ENCODE measurements at regions not wholly inside any gene's neighbourhood (a gene's known extent, or its start where the extent isn't known, plus 50 kb on each side); places are given as distances from the start of the nearest gene placed in this dataset.
"Not testable (repeated sequence)": the region's sequence is repeated elsewhere in the genome, so short reads cannot be mapped to it uniquely, and the experiment has no call there.

- H3K4me1 ChIP-seq: no peaks in the 10 kb centered on the region
- DNase-seq: no peak
- ATAC-seq: no peak
- H3K36me3 ChIP-seq (ENCODE audit: insufficient read depth in 1 of 2, low read depth in 1 of 2): no peaks in the 10 kb centered on the region
- TF ChIP-seq CTCF (IDR thresholded peaks at IDR 0.05): no peak
- WGBS, 3 donors: 79 to 88% (median 82%) methylated on average over 3 of the region's 3 CpGs
- H3K4me3 ChIP-seq: no peak overlapping the region
- no peak overlapping the region for H3K27ac ChIP-seq
- H3K27me3 ChIP-seq (ENCODE audit: insufficient read depth in 3 of 3, low read length in 2 of 3): no peaks in the 10 kb centered on the region
- intact Hi-C loops (cut with DNase I): no loop called here
- H3K9me3 ChIP-seq: no peaks in the 10 kb centered on the region
Observed at GRCh38 chr3:177402533-177402932, 205.3 kb upstream of the TBL1XR1 start.

- 87 to 94% (median 90%) methylated on average over 3 of the region's 3 CpGs for WGBS, 3 donors
- intact Hi-C loops (cut with DNase I): no loop called here
- no peak for DNase-seq
- Histone ChIP-seq H3K36me3 (ENCODE audit: insufficient read depth in 1 of 2, low read depth in 1 of 2) (no peaks in the 10 kb centered on the region), H3K27ac (no peak overlapping the region), H3K4me1 (no peaks in the 10 kb centered on the region), H3K4me3 (no peak overlapping the region), H3K27me3 (ENCODE audit: insufficient read depth in 3 of 3, low read length in 2 of 3) (no peaks in the 10 kb centered on the region), H3K9me3 (no peaks in the 10 kb centered on the region)
- ATAC-seq: no peak
- no peak for TF ChIP-seq CTCF (IDR thresholded peaks at IDR 0.05)
Observed at GRCh38 chr3:177405191-177405672, 207.9 kb upstream of the TBL1XR1 start.

GRCh38 chr3:177410730-177411129 is 213.4 kb upstream of the TBL1XR1 start:
- ATAC-seq: no peak
- no peaks in the 10 kb centered on the region for H3K9me3 ChIP-seq
- no peak overlapping the region for H3K27ac ChIP-seq
- no peak for TF ChIP-seq CTCF (IDR thresholded peaks at IDR 0.05)
- DNase-seq: no peak
- intact Hi-C loops (cut with DNase I): no loop called here
- H3K27me3 ChIP-seq (ENCODE audit: insufficient read depth in 3 of 3, low read length in 2 of 3): no peaks in the 10 kb centered on the region
- 38 to 47% (median 38%) methylated on average over 4 of the region's 4 CpGs for WGBS, 3 donors
- no peaks in the 10 kb centered on the region for H3K4me1 ChIP-seq
- no peak overlapping the region for H3K4me3 ChIP-seq
- no peaks in the 10 kb centered on the region for H3K36me3 ChIP-seq (ENCODE audit: insufficient read depth in 1 of 2, low read depth in 1 of 2)

GRCh38 chr3:177411201-177411600 is 213.9 kb upstream of the TBL1XR1 start:
- no peaks in the 10 kb centered on the region for H3K36me3 ChIP-seq (ENCODE audit: insufficient read depth in 1 of 2, low read depth in 1 of 2)
- H3K27me3 ChIP-seq (ENCODE audit: insufficient read depth in 3 of 3, low read length in 2 of 3): no peaks in the 10 kb centered on the region
- no peaks in the 10 kb centered on the region for H3K9me3 ChIP-seq
- no peak overlapping the region for H3K4me3 ChIP-seq
- intact Hi-C loops (cut with DNase I): no loop called here
- TF ChIP-seq CTCF (IDR thresholded peaks at IDR 0.05): no peak
- no peaks in the 10 kb centered on the region for H3K4me1 ChIP-seq
- WGBS, 3 donors: 78 to 81% (median 80%) methylated on average over 3 of the region's 3 CpGs
- DNase-seq (no peak), ATAC-seq (no peak)
- no peak overlapping the region for H3K27ac ChIP-seq

- H3K4me1 ChIP-seq: peaks cover 12% of the 10 kb centered on the region
- H3K27ac ChIP-seq; H3K36me3 ChIP-seq (ENCODE audit: insufficient read depth in 1 of 2, low read depth in 1 of 2); DNase-seq; H3K4me3 ChIP-seq; ATAC-seq; H3K27me3 ChIP-seq (ENCODE audit: insufficient read depth in 3 of 3, low read length in 2 of 3); intact Hi-C loops (cut with DNase I); H3K9me3 ChIP-seq: not testable (repeated sequence)
- 97 to 99% (median 97%) methylated on average over 29 to 32 of the region's 32 CpGs for WGBS, 3 donors
Observed at GRCh38 chr3:177412677-177413170, 215.4 kb upstream of the TBL1XR1 start.
